HG02588 (cell line): ENCODE measurements at regions not wholly inside any gene's neighbourhood (a gene's known extent, or its start where the extent isn't known, plus 50 kb on each side); places are given as distances from the start of the nearest gene placed in this dataset.

ENCODE experiments used
- ATAC-seq: cut with Tn5 transposase; IDR thresholded peaks from one replicate; pipeline ENCODE4 v1.9.1; 2021; ENCODE audit warnings: mild to moderate bottlenecking, moderate library complexity; ENCODE audit not compliant: unreplicated experiment

GRCh38 chr21:41037936-41038335 lies 130.0 kb upstream of the BACE2 start:
- ATAC-seq: no peak

- ATAC-seq: no peak
These were observed 124.9 kb upstream of the BACE2 start for GRCh38 chr21:41043014-41043413.

- no peak for ATAC-seq
These were observed 122.3 kb upstream of the BACE2 start for GRCh38 chr21:41045534-41046268.

- no peak for ATAC-seq
These were observed 119.8 kb upstream of the BACE2 start for GRCh38 chr21:41048145-41048544.

GRCh38 chr21:41048623-41049022 lies 119.3 kb upstream of the BACE2 start:
- no peak for ATAC-seq

- ATAC-seq: no peak
These were observed 115.0 kb upstream of the BACE2 start for GRCh38 chr21:41052820-41053555.

- no peak for ATAC-seq
These were observed 113.9 kb upstream of the BACE2 start for GRCh38 chr21:41054018-41054578.

- no peak for ATAC-seq
These were observed 112.7 kb upstream of the BACE2 start for GRCh38 chr21:41055266-41055665.

- no peak for ATAC-seq
These were observed 108.1 kb upstream of the BACE2 start for GRCh38 chr21:41059871-41060270.

- ATAC-seq: no peak
These were observed 106.3 kb upstream of the BACE2 start for GRCh38 chr21:41061701-41062100.

- no peak for ATAC-seq
These were observed 103.6 kb upstream of the BACE2 start for GRCh38 chr21:41064334-41064791.

- no peak for ATAC-seq
These were observed 103.0 kb upstream of the BACE2 start for GRCh38 chr21:41064951-41065350.

GRCh38 chr21:41065539-41065938 lies 102.4 kb upstream of the BACE2 start:
- no peak for ATAC-seq

- ATAC-seq: no peak
These were observed 101.6 kb upstream of the BACE2 start for GRCh38 chr21:41066086-41066938.

GRCh38 chr21:41067709-41068108 lies 100.3 kb upstream of the BACE2 start:
- ATAC-seq: no peak

GRCh38 chr21:41068496-41068895 lies 99.5 kb upstream of the BACE2 start:
- ATAC-seq: no peak

- peak; percentile 68 for ATAC-seq
These were observed 98.9 kb upstream of the BACE2 start for GRCh38 chr21:41068967-41069642.

GRCh38 chr21:41070284-41070683 lies 97.7 kb upstream of the BACE2 start:
- ATAC-seq: no peak

GRCh38 chr21:41071258-41072171 lies 96.4 kb upstream of the BACE2 start:
- no peak for ATAC-seq
